ENCODE measurements at regions not wholly inside any gene's neighbourhood (a gene's known extent, or its start where the extent isn't known, plus 50 kb on each side); places are given as distances from the start of the nearest gene placed in this dataset.

DNA sequence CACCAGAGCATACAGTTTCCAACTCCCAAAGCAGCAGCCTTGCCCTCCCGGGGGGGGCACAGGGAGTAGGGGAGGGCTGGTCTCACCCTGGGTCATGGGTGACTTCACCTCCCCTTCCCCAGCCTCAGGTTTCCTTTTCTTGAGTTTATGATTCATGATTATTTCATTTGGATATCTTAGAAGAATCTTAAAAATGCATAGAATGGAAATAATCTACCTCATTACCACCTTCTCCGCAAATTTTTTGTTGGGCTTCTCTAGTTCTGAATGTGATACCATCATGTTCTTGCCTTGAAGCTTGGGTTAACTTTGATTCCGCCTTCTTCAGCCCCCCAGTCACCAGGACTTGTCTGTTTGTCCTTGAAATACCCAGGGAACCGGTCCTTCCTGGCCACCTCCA lies 148.8 kb upstream of the ROPN1 start:
- Histone ChIP-seq H3K79me2 (ENCODE audit: insufficient read depth, low read length) (no peaks in the 10 kb centered on the region), H3K36me3 (ENCODE audit: insufficient read depth, low read length) (no peaks in the 10 kb centered on the region), H3F3A (ENCODE audit: low read depth) (no peaks in the 10 kb centered on the region), H3K4me1 (ENCODE audit: insufficient read depth, low read length, poor library complexity, severe bottlenecking) (peaks cover 21% of the 10 kb centered on the region), H3K9me3 (ENCODE audit: insufficient read depth, low read depth, low read length) (no peaks in the 10 kb centered on the region), H3K9me2 (replicated peaks; ENCODE audit: low read depth, low read length) (no peaks in the 10 kb centered on the region), H2AFZ (ENCODE audit: low read length) (no peak overlapping the region), H3K4me3 (ENCODE audit: low read length, poor library complexity, severe bottlenecking) (no peak overlapping the region), H3K9ac (ENCODE audit: low read depth, low read length, poor library complexity, severe bottlenecking) (no peak overlapping the region), H4K20me1 (ENCODE audit: insufficient read depth, low read length, poor library complexity, severe bottlenecking) (no peaks in the 10 kb centered on the region), H3K27me3 (ENCODE audit: insufficient read depth, low read length, poor library complexity, severe bottlenecking) (no peaks in the 10 kb centered on the region), H3K4me2 (ENCODE audit: low read depth, low read length, poor library complexity, severe bottlenecking) (no peak overlapping the region)
- TF ChIP-seq, protein P1, sequence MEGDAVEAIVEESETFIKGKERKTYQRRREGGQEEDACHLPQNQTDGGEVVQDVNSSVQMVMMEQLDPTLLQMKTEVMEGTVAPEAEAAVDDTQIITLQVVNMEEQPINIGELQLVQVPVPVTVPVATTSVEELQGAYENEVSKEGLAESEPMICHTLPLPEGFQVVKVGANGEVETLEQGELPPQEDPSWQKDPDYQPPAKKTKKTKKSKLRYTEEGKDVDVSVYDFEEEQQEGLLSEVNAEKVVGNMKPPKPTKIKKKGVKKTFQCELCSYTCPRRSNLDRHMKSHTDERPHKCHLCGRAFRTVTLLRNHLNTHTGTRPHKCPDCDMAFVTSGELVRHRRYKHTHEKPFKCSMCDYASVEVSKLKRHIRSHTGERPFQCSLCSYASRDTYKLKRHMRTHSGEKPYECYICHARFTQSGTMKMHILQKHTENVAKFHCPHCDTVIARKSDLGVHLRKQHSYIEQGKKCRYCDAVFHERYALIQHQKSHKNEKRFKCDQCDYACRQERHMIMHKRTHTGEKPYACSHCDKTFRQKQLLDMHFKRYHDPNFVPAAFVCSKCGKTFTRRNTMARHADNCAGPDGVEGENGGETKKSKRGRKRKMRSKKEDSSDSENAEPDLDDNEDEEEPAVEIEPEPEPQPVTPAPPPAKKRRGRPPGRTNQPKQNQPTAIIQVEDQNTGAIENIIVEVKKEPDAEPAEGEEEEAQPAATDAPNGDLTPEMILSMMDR (conservative IDR thresholded peaks at IDR 0.05; ENCODE audit: low read length) = no peak
- no peak for TF ChIP-seq EZH2phosphoT487 (IDR thresholded peaks at IDR 0.05; ENCODE audit: borderline replicate concordance)

DNA sequence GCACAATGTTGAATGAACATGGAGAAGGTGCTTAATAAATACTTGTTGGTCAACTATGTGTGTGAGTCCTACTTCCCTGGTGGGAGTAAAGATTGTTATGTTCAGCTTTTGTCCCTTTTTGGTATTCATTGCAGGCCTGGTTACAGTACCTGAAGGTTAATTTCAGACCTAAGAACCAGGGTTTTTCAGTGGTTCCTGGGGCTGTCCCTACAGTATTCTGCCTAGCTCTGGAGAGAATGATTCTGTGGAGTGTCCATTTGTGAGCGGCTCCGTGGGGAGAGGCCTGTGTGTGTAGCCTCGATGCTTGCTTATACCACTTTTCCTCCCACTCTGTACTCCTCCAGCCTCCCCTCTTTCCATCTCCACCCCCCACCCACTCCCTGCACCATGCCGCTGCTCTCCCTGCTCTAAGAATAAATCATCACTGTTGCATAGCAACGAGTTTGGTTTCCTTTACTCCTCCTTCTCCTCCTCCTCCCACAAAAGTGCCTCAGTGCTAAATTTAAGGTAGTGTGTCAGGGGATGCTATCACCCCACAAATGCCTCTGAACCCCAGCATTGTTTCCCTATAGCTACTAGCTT lies 150.6 kb upstream of the ROPN1 start:
- Histone ChIP-seq H2AFZ (ENCODE audit: low read length) (no peak overlapping the region), H3K79me2 (ENCODE audit: insufficient read depth, low read length) (no peaks in the 10 kb centered on the region), H3K36me3 (ENCODE audit: insufficient read depth, low read length) (no peaks in the 10 kb centered on the region), H3K4me1 (ENCODE audit: insufficient read depth, low read length, poor library complexity, severe bottlenecking) (peaks cover 16% of the 10 kb centered on the region), H3K9me2 (replicated peaks; ENCODE audit: low read depth, low read length) (no peaks in the 10 kb centered on the region), H3K9ac (ENCODE audit: low read depth, low read length, poor library complexity, severe bottlenecking) (no peak overlapping the region), H3F3A (ENCODE audit: low read depth) (no peaks in the 10 kb centered on the region), H3K27me3 (ENCODE audit: insufficient read depth, low read length, poor library complexity, severe bottlenecking) (no peaks in the 10 kb centered on the region), H3K4me3 (ENCODE audit: low read length, poor library complexity, severe bottlenecking) (no peak overlapping the region), H3K9me3 (ENCODE audit: insufficient read depth, low read depth, low read length) (no peaks in the 10 kb centered on the region), H4K20me1 (ENCODE audit: insufficient read depth, low read length, poor library complexity, severe bottlenecking) (no peaks in the 10 kb centered on the region), H3K4me2 (ENCODE audit: low read depth, low read length, poor library complexity, severe bottlenecking) (no peak overlapping the region)
- TF ChIP-seq, protein P1 (conservative IDR thresholded peaks at IDR 0.05; ENCODE audit: low read length) = no peak
- TF ChIP-seq EZH2phosphoT487 (IDR thresholded peaks at IDR 0.05; ENCODE audit: borderline replicate concordance) = no peak

DNA sequence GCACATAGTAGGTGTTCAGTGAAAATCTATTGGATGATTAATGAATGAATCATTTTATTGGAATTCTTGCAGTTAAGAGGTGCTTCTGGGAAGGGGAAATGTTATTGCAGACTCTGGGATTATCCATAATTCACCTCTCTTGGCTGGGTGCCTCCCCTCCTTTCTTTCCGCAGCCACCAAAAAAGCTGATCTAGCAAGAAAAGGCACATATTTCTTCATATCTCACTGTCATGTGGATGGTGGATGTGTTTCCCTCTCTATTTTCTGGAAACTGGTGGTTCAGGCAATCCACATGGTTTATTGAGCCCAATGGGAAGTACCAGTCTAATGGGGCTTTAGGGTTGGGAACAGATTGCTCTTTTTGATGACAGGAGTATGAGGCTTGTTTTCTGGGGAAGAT lies 151.1 kb upstream of the ROPN1 start:
- H3K9me2 ChIP-seq (replicated peaks; ENCODE audit: low read depth, low read length) = no peaks in the 10 kb centered on the region
- no peaks in the 10 kb centered on the region for H3K9me3 ChIP-seq (ENCODE audit: insufficient read depth, low read depth, low read length)
- TF ChIP-seq, protein P1 (conservative IDR thresholded peaks at IDR 0.05; ENCODE audit: low read length) = no peak
- TF ChIP-seq EZH2phosphoT487 (IDR thresholded peaks at IDR 0.05; ENCODE audit: borderline replicate concordance) = no peak

More for the DNA sequence above, 151.1 kb upstream of the ROPN1 start:
- no peaks in the 10 kb centered on the region for H4K20me1 ChIP-seq (ENCODE audit: insufficient read depth, low read length, poor library complexity, severe bottlenecking)
- no peak overlapping the region for H3K4me3 ChIP-seq (ENCODE audit: low read length, poor library complexity, severe bottlenecking)
- H3F3A ChIP-seq (ENCODE audit: low read depth) = no peaks in the 10 kb centered on the region
- H3K4me1 ChIP-seq (ENCODE audit: insufficient read depth, low read length, poor library complexity, severe bottlenecking) = peaks cover 13% of the 10 kb centered on the region
- no peaks in the 10 kb centered on the region for H3K27me3 ChIP-seq (ENCODE audit: insufficient read depth, low read length, poor library complexity, severe bottlenecking)
- no peak overlapping the region for H3K4me2 ChIP-seq (ENCODE audit: low read depth, low read length, poor library complexity, severe bottlenecking)
- no peaks in the 10 kb centered on the region for H3K36me3 ChIP-seq (ENCODE audit: insufficient read depth, low read length)
- H3K79me2 ChIP-seq (ENCODE audit: insufficient read depth, low read length) = no peaks in the 10 kb centered on the region
- H3K9ac ChIP-seq (ENCODE audit: low read depth, low read length, poor library complexity, severe bottlenecking) = no peak overlapping the region
- H2AFZ ChIP-seq (ENCODE audit: low read length) = no peak overlapping the region

Data from Loucy (cell line).